Gastrocnemius medialis (tissue), 4 donors: ENCODE measurements at regions not wholly inside any gene's neighbourhood (a gene's known extent, or its start where the extent isn't known, plus 50 kb on each side); places are given as distances from the start of the nearest gene placed in this dataset.
"Not testable (repeated sequence)": the region's sequence is repeated elsewhere in the genome, so short reads cannot be mapped to it uniquely, and the experiment has no call there.

Source experiments
- ATAC-seq, 2 donors: fragments of 150-250 bp; one replicate each; pipeline ENCODE4 v1.9.1; 2016
- DNase-seq, 2 donors: peaks; one replicate each; pipeline ENCODE4 v3.0.0-alpha.2; 2019
- H3K27ac ChIP-seq, 4 donors: fragments of 200-600 bp; sonication (generic); 1 replicate in 1 of 4; 2 replicates in 3 of 4; pipeline ENCODE4 v1.5.1; 2016 to 2018; ENCODE audit warnings: mild to moderate bottlenecking in 2 of 4, moderate library complexity in 1 of 4
- H3K27me3 ChIP-seq, 3 donors: fragments of 200-600 bp; sonication (generic) in 2 of 3; 1 replicate in 1 of 3; 2 replicates in 2 of 3; pipeline versions ENCODE4 v1.5.1 to v1.6.0; 2016 to 2019; ENCODE audit warnings: mild to moderate bottlenecking in 1 of 3, moderate library complexity in 1 of 3
- H3K36me3 ChIP-seq, 2 donors: fragments of 200-600 bp; sonication (generic) in 1 of 2; one replicate each; pipeline ENCODE4 v1.5.1; 2017 to 2018
- H3K4me1 ChIP-seq, 2 donors: fragments of 200-600 bp; sonication (generic) in 1 of 2; one replicate each; pipeline ENCODE4 v1.5.1; 2016 to 2017; ENCODE audit warnings: mild to moderate bottlenecking in 2 of 2
- H3K4me3 ChIP-seq, 4 donors: fragments of 200-600 bp; sonication (generic) in 3 of 4; 1 replicate in 1 of 4; 2 replicates in 3 of 4; pipeline ENCODE4 v1.5.1; 2016 to 2019; ENCODE audit warnings: mild to moderate bottlenecking in 2 of 4
- H3K9me3 ChIP-seq, 3 donors: fragments of 200-600 bp; sonication (generic) in 2 of 3; 1 replicate in 1 of 3; 2 replicates in 2 of 3; pipeline ENCODE4 v1.5.1; 2016 to 2019
- POLR2A ChIP-seq, 2 donors: fragments of 450-650 bp; IDR thresholded peaks; one replicate each; pipeline ENCODE4 v1.6.1; 2017; ENCODE audit warnings: antibody characterized with exemption in 2 of 2, mild to moderate bottlenecking in 2 of 2, moderate library complexity in 2 of 2
- in situ Hi-C, 4 donors: fragments of 200-750 bp; cut with MboI; loops; one replicate each; pipeline versions ENCODE4 v1.15.0 to v1.8.0; 2017; ENCODE audit warnings: low sequenced_read_pairs in 4 of 4
- intact Hi-C: fragments of 100-400 bp; cut with DNase I; formaldehyde crosslinking; loops from one replicate; pipeline ENCODE4 v1.15.1; 2023; ENCODE audit warnings: low total_unique reads
- TF ChIP-seq, protein P1 (sequence below), 5 experiments: fragments of 450-650 bp in 3 of 5; fragments of 200-600 bp in 2 of 5; sonication (generic) in 2 of 5; IDR thresholded peaks in 4 of 5; conservative IDR thresholded peaks in 1 of 5; 1 replicate in 4 of 5; 2 replicates in 1 of 5; pipeline ENCODE4 v1.5.1; 2016 to 2019; ENCODE audit warnings: antibody characterized with exemption in 5 of 5, mild to moderate bottlenecking in 3 of 5, moderate library complexity in 3 of 5

GRCh38 chrX:47776292-47777006 lies 60.3 kb upstream of the ZNF81 start:
- no peaks in the 10 kb centered on the region for H3K9me3 ChIP-seq
- no peak for DNase-seq
- no peaks in the 10 kb centered on the region for H3K36me3 ChIP-seq
- TF ChIP-seq, protein P1, sequence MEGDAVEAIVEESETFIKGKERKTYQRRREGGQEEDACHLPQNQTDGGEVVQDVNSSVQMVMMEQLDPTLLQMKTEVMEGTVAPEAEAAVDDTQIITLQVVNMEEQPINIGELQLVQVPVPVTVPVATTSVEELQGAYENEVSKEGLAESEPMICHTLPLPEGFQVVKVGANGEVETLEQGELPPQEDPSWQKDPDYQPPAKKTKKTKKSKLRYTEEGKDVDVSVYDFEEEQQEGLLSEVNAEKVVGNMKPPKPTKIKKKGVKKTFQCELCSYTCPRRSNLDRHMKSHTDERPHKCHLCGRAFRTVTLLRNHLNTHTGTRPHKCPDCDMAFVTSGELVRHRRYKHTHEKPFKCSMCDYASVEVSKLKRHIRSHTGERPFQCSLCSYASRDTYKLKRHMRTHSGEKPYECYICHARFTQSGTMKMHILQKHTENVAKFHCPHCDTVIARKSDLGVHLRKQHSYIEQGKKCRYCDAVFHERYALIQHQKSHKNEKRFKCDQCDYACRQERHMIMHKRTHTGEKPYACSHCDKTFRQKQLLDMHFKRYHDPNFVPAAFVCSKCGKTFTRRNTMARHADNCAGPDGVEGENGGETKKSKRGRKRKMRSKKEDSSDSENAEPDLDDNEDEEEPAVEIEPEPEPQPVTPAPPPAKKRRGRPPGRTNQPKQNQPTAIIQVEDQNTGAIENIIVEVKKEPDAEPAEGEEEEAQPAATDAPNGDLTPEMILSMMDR (IDR thresholded peaks at IDR 0.05 in 4 of 5, conservative IDR thresholded peaks at IDR 0.05 in 1 of 5) = no peak
- TF ChIP-seq POLR2A (IDR thresholded peaks at IDR 0.05) = no peak
- in situ Hi-C loops = no loop called here
- no peaks in the 10 kb centered on the region for H3K4me1 ChIP-seq
- H3K4me3 ChIP-seq = no peak overlapping the region
- H3K27me3 ChIP-seq = no peaks in the 10 kb centered on the region
- no peak for ATAC-seq
- H3K27ac ChIP-seq = no peak overlapping the region
- intact Hi-C loops = no loop called here

GRCh38 chrX:47772764-47773163 lies 63.9 kb upstream of the ZNF81 start:
- in situ Hi-C loops = no loop called here

DNA sequence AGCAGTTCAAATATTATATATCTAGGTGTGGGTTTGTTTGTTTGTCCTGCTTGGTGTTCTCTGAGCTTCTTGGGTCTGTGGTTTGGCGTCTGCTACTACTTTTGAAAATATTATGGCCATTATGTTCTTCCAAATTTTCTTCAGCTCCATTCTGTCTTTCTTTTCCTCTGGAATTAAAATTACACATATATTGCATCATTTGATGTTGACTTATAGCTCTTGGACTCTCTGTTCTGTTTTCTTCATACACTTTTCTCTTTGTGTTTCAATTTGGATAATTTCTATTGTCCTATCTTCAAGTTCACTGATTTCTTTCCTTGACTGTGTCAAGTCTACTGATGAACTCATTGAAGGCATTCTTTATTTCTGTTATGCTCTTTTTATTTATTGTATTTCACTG lies 65.2 kb upstream of the ZNF81 start:
- DNase-seq (no peak), ATAC-seq (no peak)
- H3K27me3 ChIP-seq = no peaks in the 10 kb centered on the region
- no peak overlapping the region for H3K27ac ChIP-seq
- in situ Hi-C loops (no loop called here), intact Hi-C loops (no loop called here)
- TF ChIP-seq, protein P1 (IDR thresholded peaks at IDR 0.05 in 4 of 5, conservative IDR thresholded peaks at IDR 0.05 in 1 of 5) = no peak
- no peak for TF ChIP-seq POLR2A (IDR thresholded peaks at IDR 0.05)
- no peaks in the 10 kb centered on the region for H3K36me3 ChIP-seq
- no peak overlapping the region for H3K4me3 ChIP-seq
- H3K9me3 ChIP-seq = no peaks in the 10 kb centered on the region
- H3K4me1 ChIP-seq = no peaks in the 10 kb centered on the region

More at GRCh38 chrX:47772764-47773163, 63.9 kb upstream of the ZNF81 start:
- DNase-seq (no peak), ATAC-seq (no peak)
- no peaks in the 10 kb centered on the region for H3K9me3 ChIP-seq
- H3K36me3 ChIP-seq = no peaks in the 10 kb centered on the region
- H3K4me1 ChIP-seq = no peaks in the 10 kb centered on the region
- TF ChIP-seq POLR2A (IDR thresholded peaks at IDR 0.05) = no peak
- TF ChIP-seq, protein P1 (IDR thresholded peaks at IDR 0.05 in 4 of 5, conservative IDR thresholded peaks at IDR 0.05 in 1 of 5) = no peak
- intact Hi-C loops = no loop called here
- H3K4me3 ChIP-seq = no peak overlapping the region
- H3K27me3 ChIP-seq = no peaks in the 10 kb centered on the region
- no peak overlapping the region for H3K27ac ChIP-seq

DNA sequence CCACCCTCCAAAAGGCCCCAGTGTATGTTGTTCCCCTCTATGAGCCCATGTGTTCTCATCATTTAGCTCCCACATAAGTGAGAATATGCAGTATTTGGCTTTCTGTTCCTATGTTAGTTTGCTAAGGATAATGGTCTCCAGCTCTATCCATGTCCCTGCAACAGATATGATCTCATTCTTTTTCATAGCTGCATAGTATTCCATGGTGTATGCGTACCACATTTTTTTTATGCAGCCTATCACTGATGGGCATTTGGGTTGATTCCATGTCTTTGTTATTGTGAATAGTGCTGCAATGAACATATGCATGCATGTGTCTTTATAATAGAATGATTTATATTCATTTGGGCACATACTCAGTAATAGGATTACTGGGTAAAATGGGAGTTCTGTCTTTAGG lies 73.9 kb upstream of the ZNF81 start:
- H3K4me1 ChIP-seq, ATAC-seq, intact Hi-C loops, H3K27ac ChIP-seq, in situ Hi-C loops, H3K9me3 ChIP-seq, H3K27me3 ChIP-seq, DNase-seq, H3K4me3 ChIP-seq, H3K36me3 ChIP-seq: not testable (repeated sequence)

GRCh38 chrX:47752685-47753084 lies 84.0 kb upstream of the ZNF81 start:
- in situ Hi-C loops = no loop called here
- no peak for ATAC-seq
- Histone ChIP-seq H3K36me3 (no peaks in the 10 kb centered on the region), H3K9me3 (no peaks in the 10 kb centered on the region), H3K27ac (no peak overlapping the region), H3K4me3 (no peak overlapping the region), H3K4me1 (no peaks in the 10 kb centered on the region), H3K27me3 (no peaks in the 10 kb centered on the region)
- no peak for DNase-seq
- intact Hi-C loops = no loop called here
- no peak for TF ChIP-seq POLR2A (IDR thresholded peaks at IDR 0.05)
- TF ChIP-seq, protein P1 (IDR thresholded peaks at IDR 0.05 in 4 of 5, conservative IDR thresholded peaks at IDR 0.05 in 1 of 5) = no peak
